ENCODE measurements at regions not wholly inside any gene's neighbourhood (a gene's known extent, or its start where the extent isn't known, plus 50 kb on each side); places are given as distances from the start of the nearest gene placed in this dataset.

DNA sequence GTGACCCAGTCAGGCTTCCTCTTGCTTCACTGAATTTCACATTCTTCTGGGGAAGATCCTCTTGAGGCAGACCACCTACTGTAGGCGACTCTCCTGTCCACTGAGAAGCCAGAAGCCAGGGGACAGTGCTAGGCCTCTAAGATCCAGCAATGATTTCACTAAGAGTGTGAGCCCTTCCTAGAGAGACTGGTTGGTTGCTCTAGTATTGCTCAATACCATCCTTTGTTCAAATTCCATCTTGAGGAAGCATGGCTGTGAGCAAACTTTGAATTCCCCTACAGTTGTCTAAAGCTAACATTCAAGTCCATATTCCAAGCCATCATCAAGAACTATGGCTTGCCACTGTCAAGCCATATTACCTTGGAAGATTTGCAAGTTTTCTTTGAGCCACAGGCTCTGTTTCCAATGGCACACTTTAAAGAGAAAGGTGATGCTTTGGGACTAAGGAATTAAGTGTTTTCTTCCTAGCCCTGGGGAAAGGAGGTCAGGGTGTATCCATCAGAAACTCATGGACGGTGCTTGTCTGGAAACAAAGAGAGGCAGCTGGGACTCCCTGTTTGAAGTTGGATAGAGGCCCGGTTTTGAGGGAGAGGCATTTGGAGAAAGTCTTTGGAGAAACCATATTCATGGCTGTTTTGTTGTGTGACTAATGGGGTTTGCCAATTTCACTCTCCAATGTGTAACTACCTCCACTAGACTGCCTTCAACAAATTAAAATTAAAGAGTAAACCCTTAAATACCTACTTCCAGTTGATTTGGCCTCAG, 1217.9 kb downstream of the VRK1 start:
- Histone ChIP-seq H2AK5ac (ENCODE audit: low read depth, low read length) (no peak overlapping the region), H2BK12ac (ENCODE audit: low read length) (no peak overlapping the region), H3K9ac (ENCODE audit: low read depth, low read length, poor library complexity) (no peak overlapping the region), H3K4me3 (ENCODE audit: low read length in 2 of 2) (no peak overlapping the region), H3K27me3 (ENCODE audit: control insufficient read depth in 3 of 3, insufficient read depth in 3 of 3, low read depth in 1 of 3, low read length in 3 of 3) (no peaks in the 10 kb centered on the region), H2AFZ (ENCODE audit: low read length) (no peak overlapping the region), H4K91ac (ENCODE audit: low read depth, low read length, poor library complexity) (no peak overlapping the region), H3K4ac (ENCODE audit: low read length) (no peak overlapping the region), H3K4me2 (ENCODE audit: insufficient read depth, low read length, poor library complexity, severe bottlenecking) (no peak overlapping the region), H3K79me1 (ENCODE audit: low read depth, low read length) (no peaks in the 10 kb centered on the region), H3K27ac (replicated peaks; ENCODE audit: low read length) (no peak overlapping the region), H3K4me1 (ENCODE audit: control insufficient read depth in 2 of 2, insufficient read depth in 1 of 2, low read depth in 1 of 2, low read length in 2 of 2) (peaks cover 0 to 5% of the 10 kb centered on the region in 2 donors), H2BK120ac (ENCODE audit: low read depth, low read length) (no peak overlapping the region), H3K36me3 (replicated peaks in 1 of 2; ENCODE audit: control insufficient read depth in 2 of 2, insufficient read depth in 2 of 2, low read length in 2 of 2) (no peaks in the 10 kb centered on the region), H2BK15ac (ENCODE audit: low read length) (no peak overlapping the region), H4K8ac (ENCODE audit: low read depth, low read length) (no peak overlapping the region), H3K18ac (ENCODE audit: low read length) (no peak overlapping the region), H3K9me3 (replicated peaks in 1 of 2; ENCODE audit: control insufficient read depth in 2 of 2, insufficient read depth in 1 of 2, low read depth in 1 of 2, low read length in 2 of 2) (no peaks in the 10 kb centered on the region), H3K14ac (ENCODE audit: low read length) (no peak overlapping the region), H3K23ac (ENCODE audit: low read depth, low read length, poor library complexity) (no peak overlapping the region), H2BK5ac (ENCODE audit: low read length) (no peak overlapping the region)
- no peak for DNase-seq (ENCODE audit: low spot score)
- WGBS, 2 donors (ENCODE audit: extremely low coverage in 2 of 2, insufficient read length in 2 of 2, insufficient replicate concordance in 1 of 2), result no CpG with 5 or more reads among the region's 3 CpGs

DNA sequence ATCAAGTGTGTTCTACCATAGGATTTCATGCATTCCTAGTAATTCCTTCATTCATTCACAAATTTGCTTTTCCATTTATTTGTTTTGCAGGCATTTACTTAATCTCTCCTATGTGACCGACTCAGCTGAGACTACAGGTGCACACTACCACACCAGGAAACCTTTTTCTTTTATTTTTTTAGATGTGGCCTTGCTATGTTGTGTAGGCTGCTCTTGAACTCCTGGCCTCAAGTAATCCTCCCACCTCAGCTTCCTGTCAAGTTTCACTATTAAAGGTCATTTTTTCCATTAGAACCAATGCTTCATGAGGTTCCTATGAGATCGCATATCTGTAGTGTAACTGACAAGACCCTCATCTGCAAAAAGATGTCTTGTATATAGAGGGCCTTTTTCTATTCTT, 1218.7 kb downstream of the VRK1 start:
- Histone ChIP-seq H3K14ac (ENCODE audit: low read length) (no peak overlapping the region), H2AFZ (ENCODE audit: low read length) (no peak overlapping the region), H2AK5ac (ENCODE audit: low read depth, low read length) (no peak overlapping the region), H4K8ac (ENCODE audit: low read depth, low read length) (no peak overlapping the region), H2BK15ac (ENCODE audit: low read length) (no peak overlapping the region), H3K4me1 (ENCODE audit: control insufficient read depth in 2 of 2, insufficient read depth in 1 of 2, low read depth in 1 of 2, low read length in 2 of 2) (peaks cover 0 to 5% of the 10 kb centered on the region in 2 donors), H2BK120ac (ENCODE audit: low read depth, low read length) (no peak overlapping the region), H3K9ac (ENCODE audit: low read depth, low read length, poor library complexity) (no peak overlapping the region), H3K9me3 (replicated peaks in 1 of 2; ENCODE audit: control insufficient read depth in 2 of 2, insufficient read depth in 1 of 2, low read depth in 1 of 2, low read length in 2 of 2) (no peaks in the 10 kb centered on the region), H3K79me1 (ENCODE audit: low read depth, low read length) (no peaks in the 10 kb centered on the region), H3K4me3 (ENCODE audit: low read length in 2 of 2) (no peak overlapping the region), H3K27ac (replicated peaks; ENCODE audit: low read length) (no peak overlapping the region), H3K4ac (ENCODE audit: low read length) (no peak overlapping the region), H2BK5ac (ENCODE audit: low read length) (no peak overlapping the region), H3K18ac (ENCODE audit: low read length) (no peak overlapping the region), H3K27me3 (ENCODE audit: control insufficient read depth in 3 of 3, insufficient read depth in 3 of 3, low read depth in 1 of 3, low read length in 3 of 3) (no peaks in the 10 kb centered on the region), H2BK12ac (ENCODE audit: low read length) (no peak overlapping the region), H3K4me2 (ENCODE audit: insufficient read depth, low read length, poor library complexity, severe bottlenecking) (no peak overlapping the region), H3K36me3 (replicated peaks in 1 of 2; ENCODE audit: control insufficient read depth in 2 of 2, insufficient read depth in 2 of 2, low read length in 2 of 2) (no peaks in the 10 kb centered on the region), H4K91ac (ENCODE audit: low read depth, low read length, poor library complexity) (no peak overlapping the region), H3K23ac (ENCODE audit: low read depth, low read length, poor library complexity) (no peak overlapping the region)
- WGBS, 2 donors (ENCODE audit: extremely low coverage in 2 of 2, insufficient read length in 2 of 2, insufficient replicate concordance in 1 of 2), result no CpG with 5 or more reads among the region's 2 CpGs
- DNase-seq (ENCODE audit: low spot score), result no peak

DNA sequence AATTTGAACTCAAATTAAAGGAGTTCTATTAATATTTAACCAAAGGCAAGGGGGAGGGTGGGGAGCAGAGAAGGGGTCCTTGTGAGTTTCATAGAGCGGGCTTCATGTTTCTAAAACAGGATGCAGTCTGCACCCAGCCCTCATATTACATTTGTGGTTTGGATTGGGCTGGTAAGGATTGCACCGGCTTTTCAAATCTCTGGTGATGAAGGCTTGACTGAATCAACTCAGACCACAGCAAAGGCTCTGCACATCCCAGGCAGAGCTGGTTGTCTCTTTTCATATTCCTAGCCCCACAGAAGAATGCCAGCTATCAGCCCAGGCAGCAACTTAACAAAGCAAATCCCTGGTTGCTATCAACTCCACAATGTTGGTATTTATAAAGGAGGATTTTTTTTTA, 1221.4 kb downstream of the VRK1 start:
- Histone ChIP-seq H2BK15ac (ENCODE audit: low read length) (no peak overlapping the region), H3K9ac (ENCODE audit: low read depth, low read length, poor library complexity) (no peak overlapping the region), H2BK120ac (ENCODE audit: low read depth, low read length) (no peak overlapping the region), H3K79me1 (ENCODE audit: low read depth, low read length) (no peaks in the 10 kb centered on the region), H3K4me2 (ENCODE audit: insufficient read depth, low read length, poor library complexity, severe bottlenecking) (no peak overlapping the region), H3K4me3 (ENCODE audit: low read length in 2 of 2) (no peak overlapping the region), H3K36me3 (replicated peaks in 1 of 2; ENCODE audit: control insufficient read depth in 2 of 2, insufficient read depth in 2 of 2, low read length in 2 of 2) (no peaks in the 10 kb centered on the region), H3K4ac (ENCODE audit: low read length) (no peak overlapping the region), H3K27ac (replicated peaks; ENCODE audit: low read length) (no peak overlapping the region), H2AFZ (ENCODE audit: low read length) (no peak overlapping the region), H2BK12ac (ENCODE audit: low read length) (no peak overlapping the region), H4K91ac (ENCODE audit: low read depth, low read length, poor library complexity) (no peak overlapping the region), H4K8ac (ENCODE audit: low read depth, low read length) (no peak overlapping the region), H3K18ac (ENCODE audit: low read length) (no peak overlapping the region), H2AK5ac (ENCODE audit: low read depth, low read length) (no peak overlapping the region), H3K4me1 (ENCODE audit: control insufficient read depth in 2 of 2, insufficient read depth in 1 of 2, low read depth in 1 of 2, low read length in 2 of 2) (peaks cover 0 to 12% of the 10 kb centered on the region in 2 donors), H3K27me3 (ENCODE audit: control insufficient read depth in 3 of 3, insufficient read depth in 3 of 3, low read depth in 1 of 3, low read length in 3 of 3) (peaks cover 0 to 7% (median 0%) of the 10 kb centered on the region in 3 experiments), H2BK5ac (ENCODE audit: low read length) (no peak overlapping the region), H3K9me3 (replicated peaks in 1 of 2; ENCODE audit: control insufficient read depth in 2 of 2, insufficient read depth in 1 of 2, low read depth in 1 of 2, low read length in 2 of 2) (no peaks in the 10 kb centered on the region), H3K14ac (ENCODE audit: low read length) (no peak overlapping the region), H3K23ac (ENCODE audit: low read depth, low read length, poor library complexity) (no peak overlapping the region)
- no peak for DNase-seq (ENCODE audit: low spot score)
- no CpG with 5 or more reads among the region's 2 CpGs for WGBS, 2 donors (ENCODE audit: extremely low coverage in 2 of 2, insufficient read length in 2 of 2, insufficient replicate concordance in 1 of 2)

DNA sequence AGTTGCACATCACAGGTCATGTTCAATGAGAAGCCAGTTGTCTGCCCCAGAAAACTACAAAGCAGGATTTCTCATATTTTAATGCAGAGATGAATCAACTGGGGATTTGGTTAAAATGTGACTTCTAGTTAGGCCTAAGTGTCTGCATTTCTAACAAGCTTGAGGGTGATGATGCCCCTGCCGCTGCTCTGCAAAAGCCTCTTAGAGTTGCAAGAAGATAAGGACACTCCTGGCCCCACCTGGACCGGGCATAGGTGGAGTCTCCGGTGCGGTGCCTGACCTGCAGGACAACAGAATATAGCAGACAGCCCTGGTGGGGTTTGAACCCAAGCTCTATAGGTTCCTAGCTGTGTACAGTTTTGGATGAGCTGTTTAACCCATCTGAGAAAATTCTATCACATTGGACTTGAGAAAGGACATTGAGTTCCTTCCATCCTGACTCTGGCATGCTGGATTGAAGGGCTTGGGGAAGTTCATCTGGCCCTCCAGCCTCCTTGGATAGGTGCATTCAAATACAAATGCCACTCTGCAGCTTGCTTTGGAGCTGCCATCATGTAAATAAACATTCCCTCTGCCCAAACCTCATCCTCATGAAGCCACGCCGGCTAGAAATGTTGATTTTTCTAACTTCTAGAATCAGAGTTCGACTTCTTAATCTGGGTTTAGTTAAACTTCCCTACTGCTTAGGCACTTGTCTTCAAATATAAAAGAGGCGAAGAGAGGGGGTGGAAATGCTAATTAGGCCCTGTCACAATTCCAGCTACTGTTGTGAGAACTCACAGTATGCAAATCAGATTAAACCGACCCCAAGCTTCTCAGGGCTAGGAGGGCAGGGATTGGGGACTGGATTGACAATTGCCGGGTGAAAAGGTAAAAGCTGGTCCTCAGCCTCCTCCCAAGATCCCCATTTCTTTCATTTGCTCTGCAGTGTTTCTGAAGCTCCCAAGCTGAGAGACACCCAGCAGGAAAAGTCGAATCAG, 1225.6 kb downstream of the VRK1 start:
- no peak overlapping the region for H3K4me3 ChIP-seq (ENCODE audit: low read length in 2 of 2)
- WGBS, 2 donors (ENCODE audit: extremely low coverage in 2 of 2, insufficient read length in 2 of 2, insufficient replicate concordance in 1 of 2), result no CpG with 5 or more reads among the region's 11 CpGs
- peak; percentile 21 for DNase-seq (ENCODE audit: low spot score)

More for the DNA sequence above, 1225.6 kb downstream of the VRK1 start:
- Histone ChIP-seq H3K4me1 (ENCODE audit: control insufficient read depth in 2 of 2, insufficient read depth in 1 of 2, low read depth in 1 of 2, low read length in 2 of 2) (peaks cover 0 to 6% of the 10 kb centered on the region in 2 donors), H3K9ac (ENCODE audit: low read depth, low read length, poor library complexity) (no peak overlapping the region), H3K27me3 (ENCODE audit: control insufficient read depth in 3 of 3, insufficient read depth in 3 of 3, low read depth in 1 of 3, low read length in 3 of 3) (peaks cover 0 to 7% (median 0%) of the 10 kb centered on the region in 3 experiments), H3K18ac (ENCODE audit: low read length) (peak overlapping the region; percentile 32), H2BK120ac (ENCODE audit: low read depth, low read length) (no peak overlapping the region), H3K36me3 (replicated peaks in 1 of 2; ENCODE audit: control insufficient read depth in 2 of 2, insufficient read depth in 2 of 2, low read length in 2 of 2) (no peaks in the 10 kb centered on the region), H2AFZ (ENCODE audit: low read length) (no peak overlapping the region), H3K14ac (ENCODE audit: low read length) (no peak overlapping the region), H2AK5ac (ENCODE audit: low read depth, low read length) (no peak overlapping the region), H3K27ac (replicated peaks; ENCODE audit: low read length) (no peak overlapping the region), H3K23ac (ENCODE audit: low read depth, low read length, poor library complexity) (no peak overlapping the region), H3K79me1 (ENCODE audit: low read depth, low read length) (no peaks in the 10 kb centered on the region), H4K8ac (ENCODE audit: low read depth, low read length) (no peak overlapping the region), H2BK5ac (ENCODE audit: low read length) (no peak overlapping the region), H2BK15ac (ENCODE audit: low read length) (no peak overlapping the region), H3K4ac (ENCODE audit: low read length) (no peak overlapping the region), H2BK12ac (ENCODE audit: low read length) (no peak overlapping the region), H4K91ac (ENCODE audit: low read depth, low read length, poor library complexity) (no peak overlapping the region), H3K4me2 (ENCODE audit: insufficient read depth, low read length, poor library complexity, severe bottlenecking) (no peak overlapping the region), H3K9me3 (replicated peaks in 1 of 2; ENCODE audit: control insufficient read depth in 2 of 2, insufficient read depth in 1 of 2, low read depth in 1 of 2, low read length in 2 of 2) (peaks cover 0 to 3% of the 10 kb centered on the region in 2 donors)
